Stomach smooth muscle (tissue), 2 donors: ENCODE measurements at regions not wholly inside any gene's neighbourhood (a gene's known extent, or its start where the extent isn't known, plus 50 kb on each side); places are given as distances from the start of the nearest gene placed in this dataset.

ENCODE experiments used
- H3K27ac ChIP-seq: one replicate; pipeline ENCODE4 v1.7.0; 2013; ENCODE audit warnings: mild to moderate bottlenecking, low read length, inconsistent platforms
- H3K27me3 ChIP-seq, 2 donors: one replicate each; pipeline ENCODE4 v1.7.0; 2013; ENCODE audit warnings: low read length in 2 of 2; ENCODE audit not compliant: insufficient read depth in 2 of 2, control insufficient read depth in 1 of 2
- H3K36me3 ChIP-seq, 2 donors: one replicate each; pipeline ENCODE4 v1.7.0; 2013; ENCODE audit warnings: low read length in 2 of 2; ENCODE audit not compliant: control insufficient read depth in 2 of 2, insufficient read depth in 2 of 2
- H3K4me1 ChIP-seq: one replicate; pipeline ENCODE4 v1.7.0; 2013; ENCODE audit warnings: low read length; ENCODE audit not compliant: control insufficient read depth, insufficient read depth
- H3K4me3 ChIP-seq, 2 donors: one replicate each; pipeline ENCODE4 v1.7.0; 2013; ENCODE audit warnings: low read length in 2 of 2
- H3K9ac ChIP-seq, 2 donors: one replicate each; pipeline ENCODE4 v1.7.0; 2013; ENCODE audit warnings: low read length in 2 of 2, mild to moderate bottlenecking in 1 of 2
- H3K9me3 ChIP-seq, 2 donors: one replicate each; pipeline ENCODE4 v1.7.0; 2013; ENCODE audit warnings: low read length in 2 of 2; ENCODE audit not compliant: control insufficient read depth in 2 of 2
- donor health status: healthy.
- donor health status: Pancreatic carcinoma.

- H3K4me1 ChIP-seq, result no peaks in the 10 kb centered on the region
- no peaks in the 10 kb centered on the region for H3K36me3 ChIP-seq
- no peak overlapping the region for H3K4me3 ChIP-seq
- H3K27ac ChIP-seq, result no peak overlapping the region
- no peaks in the 10 kb centered on the region for H3K27me3 ChIP-seq
- H3K9ac ChIP-seq, result no peak overlapping the region
- H3K9me3 ChIP-seq, result no peaks in the 10 kb centered on the region
Observed at GRCh38 chr4:12244973-12245372, 816.3 kb upstream of the HS3ST1 start.

- Histone ChIP-seq H3K9me3 (no peaks in the 10 kb centered on the region), H3K4me1 (no peaks in the 10 kb centered on the region), H3K27ac (no peak overlapping the region), H3K9ac (no peak overlapping the region), H3K4me3 (no peak overlapping the region), H3K36me3 (no peaks in the 10 kb centered on the region), H3K27me3 (no peaks in the 10 kb centered on the region)
Observed at GRCh38 chr4:12242354-12242753, 813.7 kb upstream of the HS3ST1 start.

- Histone ChIP-seq H3K9me3 (no peaks in the 10 kb centered on the region), H3K36me3 (no peaks in the 10 kb centered on the region), H3K4me3 (no peak overlapping the region), H3K4me1 (no peaks in the 10 kb centered on the region), H3K27me3 (no peaks in the 10 kb centered on the region), H3K9ac (no peak overlapping the region), H3K27ac (no peak overlapping the region)
Observed at GRCh38 chr4:12239897-12240636, 811.4 kb upstream of the HS3ST1 start.

GRCh38 chr4:12231098-12231497 lies 802.4 kb upstream of the HS3ST1 start:
- Histone ChIP-seq H3K9ac (no peak overlapping the region), H3K9me3 (no peaks in the 10 kb centered on the region), H3K36me3 (no peaks in the 10 kb centered on the region), H3K27me3 (no peaks in the 10 kb centered on the region), H3K4me3 (no peak overlapping the region), H3K27ac (no peak overlapping the region), H3K4me1 (no peaks in the 10 kb centered on the region)

GRCh38 chr4:12221031-12221430 lies 792.3 kb upstream of the HS3ST1 start:
- no peak overlapping the region for H3K27ac ChIP-seq
- no peaks in the 10 kb centered on the region for H3K9me3 ChIP-seq
- no peak overlapping the region for H3K9ac ChIP-seq
- H3K4me1 ChIP-seq, result no peaks in the 10 kb centered on the region
- no peaks in the 10 kb centered on the region for H3K36me3 ChIP-seq
- no peak overlapping the region for H3K4me3 ChIP-seq
- H3K27me3 ChIP-seq, result no peaks in the 10 kb centered on the region

- Histone ChIP-seq H3K27me3 (no peaks in the 10 kb centered on the region), H3K4me3 (no peak overlapping the region), H3K4me1 (no peaks in the 10 kb centered on the region), H3K9me3 (no peaks in the 10 kb centered on the region), H3K9ac (no peak overlapping the region), H3K36me3 (no peaks in the 10 kb centered on the region), H3K27ac (no peak overlapping the region)
Observed at GRCh38 chr4:12211636-12212035, 782.9 kb upstream of the HS3ST1 start.

GRCh38 chr4:12207396-12207795 lies 778.7 kb upstream of the HS3ST1 start:
- H3K27ac ChIP-seq, result no peak overlapping the region
- H3K36me3 ChIP-seq, result no peaks in the 10 kb centered on the region
- no peaks in the 10 kb centered on the region for H3K9me3 ChIP-seq
- no peak overlapping the region for H3K9ac ChIP-seq
- no peak overlapping the region for H3K4me3 ChIP-seq
- H3K27me3 ChIP-seq, result no peaks in the 10 kb centered on the region
- no peaks in the 10 kb centered on the region for H3K4me1 ChIP-seq

- Histone ChIP-seq H3K4me1 (no peaks in the 10 kb centered on the region), H3K9ac (no peak overlapping the region), H3K27ac (no peak overlapping the region), H3K36me3 (no peaks in the 10 kb centered on the region), H3K9me3 (no peaks in the 10 kb centered on the region), H3K4me3 (no peak overlapping the region), H3K27me3 (no peaks in the 10 kb centered on the region)
Observed at GRCh38 chr4:12206091-12206490, 777.4 kb upstream of the HS3ST1 start.

- H3K36me3 ChIP-seq, result no peaks in the 10 kb centered on the region
- H3K9me3 ChIP-seq, result no peaks in the 10 kb centered on the region
Observed at GRCh38 chr4:12203945-12204344, 775.3 kb upstream of the HS3ST1 start.

GRCh38 chr4:12200226-12200625 lies 771.5 kb upstream of the HS3ST1 start:
- Histone ChIP-seq H3K4me1 (no peaks in the 10 kb centered on the region), H3K27me3 (no peaks in the 10 kb centered on the region), H3K4me3 (no peak overlapping the region), H3K36me3 (no peaks in the 10 kb centered on the region), H3K9ac (no peak overlapping the region), H3K27ac (no peak overlapping the region), H3K9me3 (no peaks in the 10 kb centered on the region)

More at GRCh38 chr4:12203945-12204344, 775.3 kb upstream of the HS3ST1 start:
- Histone ChIP-seq H3K9ac (no peak overlapping the region), H3K4me3 (no peak overlapping the region), H3K27me3 (no peaks in the 10 kb centered on the region), H3K4me1 (no peaks in the 10 kb centered on the region), H3K27ac (no peak overlapping the region)

- Histone ChIP-seq H3K27me3 (no peaks in the 10 kb centered on the region), H3K27ac (no peak overlapping the region), H3K4me1 (no peaks in the 10 kb centered on the region), H3K36me3 (no peaks in the 10 kb centered on the region), H3K9ac (no peak overlapping the region), H3K9me3 (no peaks in the 10 kb centered on the region), H3K4me3 (no peak overlapping the region)
Observed at GRCh38 chr4:12186526-12186925, 757.8 kb upstream of the HS3ST1 start.
